Testis (tissue), 2 donors: ENCODE measurements at regions not wholly inside any gene's neighbourhood (a gene's known extent, or its start where the extent isn't known, plus 50 kb on each side); places are given as distances from the start of the nearest gene placed in this dataset.

Experiments
- POLR2A ChIP-seq: fragments of 450-650 bp; IDR thresholded peaks from one replicate; pipeline ENCODE4 v1.6.1; 2017; ENCODE audit warnings: antibody characterized with exemption, mild to moderate bottlenecking, moderate library complexity
- TF ChIP-seq, protein P1 (sequence below), 3 experiments: fragments of 450-650 bp in 2 of 3; fragments of 200-600 bp in 1 of 3; sonication (generic) in 1 of 3; IDR thresholded peaks; one replicate each; pipeline ENCODE4 v1.5.1; 2016 to 2019; ENCODE audit warnings: antibody characterized with exemption in 3 of 3, mild to moderate bottlenecking in 2 of 3, moderate library complexity in 1 of 3

- TF ChIP-seq POLR2A: no peak
- TF ChIP-seq, protein P1, sequence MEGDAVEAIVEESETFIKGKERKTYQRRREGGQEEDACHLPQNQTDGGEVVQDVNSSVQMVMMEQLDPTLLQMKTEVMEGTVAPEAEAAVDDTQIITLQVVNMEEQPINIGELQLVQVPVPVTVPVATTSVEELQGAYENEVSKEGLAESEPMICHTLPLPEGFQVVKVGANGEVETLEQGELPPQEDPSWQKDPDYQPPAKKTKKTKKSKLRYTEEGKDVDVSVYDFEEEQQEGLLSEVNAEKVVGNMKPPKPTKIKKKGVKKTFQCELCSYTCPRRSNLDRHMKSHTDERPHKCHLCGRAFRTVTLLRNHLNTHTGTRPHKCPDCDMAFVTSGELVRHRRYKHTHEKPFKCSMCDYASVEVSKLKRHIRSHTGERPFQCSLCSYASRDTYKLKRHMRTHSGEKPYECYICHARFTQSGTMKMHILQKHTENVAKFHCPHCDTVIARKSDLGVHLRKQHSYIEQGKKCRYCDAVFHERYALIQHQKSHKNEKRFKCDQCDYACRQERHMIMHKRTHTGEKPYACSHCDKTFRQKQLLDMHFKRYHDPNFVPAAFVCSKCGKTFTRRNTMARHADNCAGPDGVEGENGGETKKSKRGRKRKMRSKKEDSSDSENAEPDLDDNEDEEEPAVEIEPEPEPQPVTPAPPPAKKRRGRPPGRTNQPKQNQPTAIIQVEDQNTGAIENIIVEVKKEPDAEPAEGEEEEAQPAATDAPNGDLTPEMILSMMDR (IDR thresholded peaks at IDR 0.05): no peak
Observed at GRCh38 chr12:62028536-62028935, 231.7 kb upstream of the USP15 start.
